ENCODE measurements at regions not wholly inside any gene's neighbourhood (a gene's known extent, or its start where the extent isn't known, plus 50 kb on each side); places are given as distances from the start of the nearest gene placed in this dataset.

GRCh38 chr4:151948351-151949016 is 187.7 kb upstream of the GATB start:
- Histone ChIP-seq H3K4me1 (no peaks in the 10 kb centered on the region), H3K27me3 (ENCODE audit: low read depth) (no peaks in the 10 kb centered on the region), H3K36me3 (no peaks in the 10 kb centered on the region), H3K27ac (no peak overlapping the region), H3K4me3 (no peak overlapping the region), H3K9me3 (peaks cover 6% of the 10 kb centered on the region)
- TF ChIP-seq CTCF (IDR thresholded peaks at IDR 0.05), result no peak
- intact Hi-C loops (cut with DNase I), result no loop called here
- ATAC-seq (no peak), DNase-seq (no peak)

DNA sequence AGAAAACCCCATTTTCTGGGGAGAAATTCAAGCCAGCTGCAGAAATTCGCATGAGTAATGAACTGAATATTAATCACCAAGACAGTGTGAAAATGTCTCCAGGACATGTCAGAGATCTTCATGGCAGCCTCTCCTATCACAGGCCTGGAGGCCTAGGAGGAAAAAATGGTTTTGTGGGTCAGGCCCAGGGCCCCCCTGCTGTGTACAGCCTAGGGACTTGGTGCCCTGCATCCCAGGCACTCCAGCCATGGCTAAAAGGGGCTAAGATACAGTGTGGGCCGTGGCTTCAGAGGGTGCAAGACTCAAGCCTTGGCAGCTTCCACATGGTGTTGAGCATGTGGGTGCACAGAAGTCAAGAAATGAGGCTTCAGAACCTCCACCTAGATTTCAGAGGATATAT is 185.9 kb upstream of the GATB start:
- Histone ChIP-seq H3K4me3 (no peak overlapping the region), H3K27ac (no peak overlapping the region), H3K9me3 (peaks cover 6% of the 10 kb centered on the region), H3K36me3 (no peaks in the 10 kb centered on the region), H3K27me3 (ENCODE audit: low read depth) (no peaks in the 10 kb centered on the region), H3K4me1 (no peaks in the 10 kb centered on the region)
- intact Hi-C loops (cut with DNase I), result no loop called here
- no peak for TF ChIP-seq CTCF (IDR thresholded peaks at IDR 0.05)
- no peak for ATAC-seq
- no peak for DNase-seq

DNA sequence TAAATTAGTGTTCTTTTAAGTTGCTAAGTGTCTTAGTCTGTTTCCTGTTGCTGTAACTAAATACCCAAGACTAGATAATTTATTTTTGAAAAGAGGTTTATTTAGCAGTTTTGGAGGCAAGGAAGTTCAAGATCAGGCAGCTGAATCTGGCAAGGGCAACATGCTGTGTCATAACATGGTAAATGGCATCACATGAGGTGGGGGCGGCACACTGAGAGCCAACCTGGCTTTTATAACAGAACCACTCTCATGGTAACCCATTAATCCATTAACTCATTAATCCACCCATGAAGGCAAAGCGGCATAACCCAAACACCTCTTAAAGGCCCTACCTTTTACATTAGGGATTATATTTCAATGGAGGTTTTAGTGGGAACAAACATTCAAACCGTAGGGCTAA is 182.2 kb upstream of the GATB start:
- Histone ChIP-seq H3K27me3 (ENCODE audit: low read depth) (no peaks in the 10 kb centered on the region), H3K4me3 (no peak overlapping the region), H3K36me3 (no peaks in the 10 kb centered on the region), H3K27ac (no peak overlapping the region), H3K4me1 (no peaks in the 10 kb centered on the region), H3K9me3 (peaks cover 6% of the 10 kb centered on the region)
- no peak for DNase-seq
- intact Hi-C loops (cut with DNase I), result no loop called here
- ATAC-seq, result no peak
- no peak for TF ChIP-seq CTCF (IDR thresholded peaks at IDR 0.05)

DNA sequence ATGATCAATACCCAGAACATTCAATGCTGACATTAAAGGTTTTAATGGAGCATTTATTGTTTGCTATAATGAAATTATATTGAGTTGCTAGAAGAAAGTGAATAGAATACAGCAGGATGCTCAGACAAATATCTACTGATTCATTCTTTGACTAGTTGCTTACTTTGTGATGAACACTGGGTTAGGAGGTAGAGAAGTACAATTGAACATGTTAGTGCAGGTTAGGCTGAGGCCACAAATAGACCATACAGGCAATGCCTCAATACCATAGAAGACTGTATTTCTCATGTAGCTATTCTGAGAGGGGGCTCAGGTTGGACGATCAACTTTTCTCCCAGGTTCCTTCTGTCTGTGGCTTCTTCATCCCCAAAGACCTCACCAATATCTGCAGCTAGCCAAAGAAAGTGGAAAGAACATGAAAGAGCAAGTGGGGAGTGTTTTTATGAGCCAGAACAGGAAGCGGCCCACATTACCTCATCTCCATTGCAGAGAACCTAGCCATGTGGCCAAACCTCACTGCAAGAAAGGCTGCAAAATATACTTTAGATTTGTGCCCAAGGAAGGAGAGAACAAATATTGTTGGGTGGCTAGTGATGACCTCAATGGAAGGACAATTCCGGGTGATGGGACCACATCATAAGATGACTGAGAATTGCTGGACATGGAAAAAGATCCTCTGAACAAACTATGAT is 180.3 kb upstream of the GATB start:
- no peaks in the 10 kb centered on the region for H3K27me3 ChIP-seq (ENCODE audit: low read depth)
- DNase-seq, result no peak
- intact Hi-C loops (cut with DNase I), result no loop called here
- no peak for ATAC-seq
- H3K27ac ChIP-seq, result no peak overlapping the region
- H3K9me3 ChIP-seq, result no peaks in the 10 kb centered on the region
- no peak for TF ChIP-seq CTCF (IDR thresholded peaks at IDR 0.05)
- H3K36me3 ChIP-seq, result no peaks in the 10 kb centered on the region
- H3K4me3 ChIP-seq, result no peak overlapping the region
- no peaks in the 10 kb centered on the region for H3K4me1 ChIP-seq

- Histone ChIP-seq H3K4me1 (no peaks in the 10 kb centered on the region), H3K27me3 (ENCODE audit: low read depth) (no peaks in the 10 kb centered on the region), H3K4me3 (no peak overlapping the region), H3K36me3 (no peaks in the 10 kb centered on the region), H3K27ac (no peak overlapping the region), H3K9me3 (no peaks in the 10 kb centered on the region)
- intact Hi-C loops (cut with DNase I), result no loop called here
- TF ChIP-seq CTCF (IDR thresholded peaks at IDR 0.05), result no peak
- no peak for DNase-seq
- ATAC-seq, result no peak
Observed at GRCh38 chr4:151940291-151940690, 179.5 kb upstream of the GATB start.
